Thyroid gland (tissue), 4 donors: ENCODE measurements at regions not wholly inside any gene's neighbourhood (a gene's known extent, or its start where the extent isn't known, plus 50 kb on each side); places are given as distances from the start of the nearest gene placed in this dataset.
A peak's percentile ranks its signal among the peaks of the same experiment; 100 is the strongest.

Source experiments
- DNase-seq, 2 donors: peaks; one replicate each; pipeline ENCODE4 v3.0.0-alpha.2; 2019
- H3K27ac ChIP-seq, 3 donors: fragments of 200-600 bp; sonication (generic); 1 replicate in 2 of 3; 2 replicates in 1 of 3; pipeline ENCODE4 v1.5.1; 2016 to 2019; ENCODE audit warnings: mild to moderate bottlenecking in 1 of 3, moderate library complexity in 1 of 3
- H3K27me3 ChIP-seq: fragments of 200-600 bp; sonication (generic); one replicate; pipeline ENCODE4 v1.5.1; 2019
- H3K36me3 ChIP-seq, 2 donors: fragments of 200-600 bp; sonication (generic); one replicate each; pipeline ENCODE4 v1.5.1; 2016 to 2019
- H3K4me1 ChIP-seq, 2 donors: fragments of 200-600 bp; sonication (generic); one replicate each; pipeline ENCODE4 v1.5.1; 2017 to 2019
- H3K4me3 ChIP-seq, 3 donors: fragments of 200-600 bp; sonication (generic); replicated peaks in 1 of 3; 1 replicate in 2 of 3; 2 replicates in 1 of 3; pipeline ENCODE4 v1.5.1; 2016; ENCODE audit warnings: mild to moderate bottlenecking in 1 of 3
- H3K9me3 ChIP-seq: fragments of 200-600 bp; sonication (generic); one replicate; pipeline ENCODE4 v1.5.1; 2017
- POLR2A ChIP-seq, 2 donors: fragments of 450-650 bp; IDR thresholded peaks; one replicate each; pipeline ENCODE4 v1.6.1; 2017; ENCODE audit warnings: antibody characterized with exemption in 2 of 2, mild to moderate bottlenecking in 2 of 2, moderate library complexity in 1 of 2
- WGBS, 2 donors: methylation state at CpG; one replicate each; pipeline ENCODE4 v1.1.5; 2017; 5-methylcytosine and 5-hydroxymethylcytosine counted together
- intact Hi-C: fragments of 100-400 bp; cut with DNase I; formaldehyde crosslinking; loops from one replicate; pipeline ENCODE4 v1.15.1; 2023
- TF ChIP-seq, protein P1 (sequence below), 6 experiments: fragments of 200-600 bp in 3 of 6; fragments of 450-650 bp in 3 of 6; sonication (generic) in 3 of 6; IDR thresholded peaks; one replicate each; pipeline ENCODE4 v1.5.1; 2016 to 2019; ENCODE audit warnings: antibody characterized with exemption in 6 of 6, mild to moderate bottlenecking in 2 of 6, inconsistent platforms in 1 of 6, moderate library complexity in 1 of 6

DNA sequence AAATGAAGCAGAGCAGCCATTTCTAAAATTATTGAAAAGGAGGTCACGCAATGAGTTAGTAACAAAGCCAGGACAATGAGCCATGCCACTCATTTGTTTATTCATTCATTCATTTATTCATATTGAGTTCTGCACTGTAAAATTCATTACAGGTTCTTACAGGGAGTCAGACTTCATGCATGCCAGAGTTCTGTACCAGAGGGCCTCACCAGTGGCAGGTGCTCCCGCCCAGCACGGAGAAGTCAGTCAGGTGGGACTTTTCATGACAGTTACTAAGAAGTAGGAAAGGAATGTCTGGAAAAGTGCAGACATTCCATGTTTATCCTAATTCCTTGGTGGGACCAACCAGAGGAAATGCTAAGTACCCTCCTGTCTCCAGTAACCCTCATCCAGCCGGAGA, 217.5 kb upstream of the BLID start:
- DNase-seq: peak; percentile 25 to 56
- intact Hi-C loops: no loop called here
- Histone ChIP-seq H3K4me1 (peaks cover 11 to 12% of the 10 kb centered on the region in 2 donors), H3K27me3 (no peaks in the 10 kb centered on the region), H3K27ac (no peak overlapping the region), H3K4me3 (no peak overlapping the region), H3K9me3 (no peaks in the 10 kb centered on the region), H3K36me3 (no peaks in the 10 kb centered on the region)
- 63 to 71% methylated on average over 4 of the region's 4 CpGs for WGBS, 2 donors
- TF ChIP-seq POLR2A (IDR thresholded peaks at IDR 0.05): no peak
- TF ChIP-seq, protein P1, sequence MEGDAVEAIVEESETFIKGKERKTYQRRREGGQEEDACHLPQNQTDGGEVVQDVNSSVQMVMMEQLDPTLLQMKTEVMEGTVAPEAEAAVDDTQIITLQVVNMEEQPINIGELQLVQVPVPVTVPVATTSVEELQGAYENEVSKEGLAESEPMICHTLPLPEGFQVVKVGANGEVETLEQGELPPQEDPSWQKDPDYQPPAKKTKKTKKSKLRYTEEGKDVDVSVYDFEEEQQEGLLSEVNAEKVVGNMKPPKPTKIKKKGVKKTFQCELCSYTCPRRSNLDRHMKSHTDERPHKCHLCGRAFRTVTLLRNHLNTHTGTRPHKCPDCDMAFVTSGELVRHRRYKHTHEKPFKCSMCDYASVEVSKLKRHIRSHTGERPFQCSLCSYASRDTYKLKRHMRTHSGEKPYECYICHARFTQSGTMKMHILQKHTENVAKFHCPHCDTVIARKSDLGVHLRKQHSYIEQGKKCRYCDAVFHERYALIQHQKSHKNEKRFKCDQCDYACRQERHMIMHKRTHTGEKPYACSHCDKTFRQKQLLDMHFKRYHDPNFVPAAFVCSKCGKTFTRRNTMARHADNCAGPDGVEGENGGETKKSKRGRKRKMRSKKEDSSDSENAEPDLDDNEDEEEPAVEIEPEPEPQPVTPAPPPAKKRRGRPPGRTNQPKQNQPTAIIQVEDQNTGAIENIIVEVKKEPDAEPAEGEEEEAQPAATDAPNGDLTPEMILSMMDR (IDR thresholded peaks at IDR 0.05): no peak

DNA sequence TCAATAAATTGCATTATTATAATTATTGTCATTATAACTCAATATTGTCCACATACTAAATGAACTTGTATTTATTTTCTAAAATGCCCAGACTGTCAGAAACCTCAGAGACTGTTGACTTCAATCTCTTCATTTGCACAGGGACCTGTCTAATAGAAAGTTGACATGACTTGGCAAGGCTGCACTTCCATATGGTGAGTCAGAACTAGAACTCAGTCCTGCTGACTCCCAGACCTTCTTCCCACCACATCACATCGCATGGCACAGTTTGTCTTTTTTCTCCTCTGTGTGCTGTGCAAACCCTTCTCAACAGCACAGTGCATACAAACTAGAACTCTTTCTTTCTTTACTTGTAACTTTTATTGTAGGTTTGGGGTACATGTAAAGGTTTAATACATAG, 215.1 kb upstream of the BLID start:
- no peak overlapping the region for H3K4me3 ChIP-seq
- intact Hi-C loops: no loop called here
- H3K9me3 ChIP-seq: no peaks in the 10 kb centered on the region
- peaks cover 11 to 12% of the 10 kb centered on the region in 2 donors for H3K4me1 ChIP-seq
- H3K27ac ChIP-seq: no peak overlapping the region
- TF ChIP-seq POLR2A (IDR thresholded peaks at IDR 0.05): no peak
- TF ChIP-seq, protein P1 (IDR thresholded peaks at IDR 0.05): no peak
- H3K36me3 ChIP-seq: no peaks in the 10 kb centered on the region
- DNase-seq: no peak
- WGBS, 2 donors: 84 to 97% methylated on average over 1 of the region's 1 CpG
- no peaks in the 10 kb centered on the region for H3K27me3 ChIP-seq

DNA sequence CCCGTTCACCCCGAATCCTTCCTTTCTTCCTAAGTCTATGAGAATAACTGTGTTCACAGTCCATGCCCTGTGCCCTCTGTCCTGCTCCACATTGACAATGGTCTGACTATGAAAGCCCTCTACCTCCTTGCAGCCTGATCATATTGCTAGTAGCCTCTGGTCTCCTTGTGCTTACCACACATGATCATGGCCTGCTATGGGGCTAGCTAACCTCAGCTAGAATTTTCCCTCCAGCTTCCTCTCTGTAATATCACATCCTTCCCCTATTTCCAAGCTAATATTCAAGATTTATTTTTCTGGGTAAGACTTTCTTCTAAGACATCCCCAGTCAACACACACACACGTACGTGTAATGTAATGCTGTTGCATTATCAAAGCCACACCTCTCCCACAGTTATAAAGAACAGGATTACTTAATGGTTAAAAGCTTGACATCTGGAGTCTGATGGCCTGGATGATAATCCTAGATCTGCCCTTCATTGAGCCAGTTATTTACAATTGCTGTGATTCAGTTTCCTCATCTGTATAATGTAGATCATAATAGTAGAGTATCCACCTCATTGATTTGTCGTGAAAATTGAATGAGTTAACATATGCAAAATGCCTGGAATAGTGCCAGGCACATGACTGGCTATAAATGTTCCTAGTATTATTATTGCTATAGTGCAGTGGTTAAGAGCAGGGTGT, 214.4 kb upstream of the BLID start:
- Histone ChIP-seq H3K4me1 (peaks cover 11 to 12% of the 10 kb centered on the region in 2 donors), H3K36me3 (no peaks in the 10 kb centered on the region), H3K27ac (no peak overlapping the region), H3K4me3 (no peak overlapping the region), H3K9me3 (no peaks in the 10 kb centered on the region), H3K27me3 (no peaks in the 10 kb centered on the region)
- 92 to 95% methylated on average over 5 of the region's 5 CpGs for WGBS, 2 donors
- no peak for DNase-seq
- TF ChIP-seq, protein P1 (IDR thresholded peaks at IDR 0.05): no peak
- TF ChIP-seq POLR2A (IDR thresholded peaks at IDR 0.05): no peak
- intact Hi-C loops: no loop called here

DNA sequence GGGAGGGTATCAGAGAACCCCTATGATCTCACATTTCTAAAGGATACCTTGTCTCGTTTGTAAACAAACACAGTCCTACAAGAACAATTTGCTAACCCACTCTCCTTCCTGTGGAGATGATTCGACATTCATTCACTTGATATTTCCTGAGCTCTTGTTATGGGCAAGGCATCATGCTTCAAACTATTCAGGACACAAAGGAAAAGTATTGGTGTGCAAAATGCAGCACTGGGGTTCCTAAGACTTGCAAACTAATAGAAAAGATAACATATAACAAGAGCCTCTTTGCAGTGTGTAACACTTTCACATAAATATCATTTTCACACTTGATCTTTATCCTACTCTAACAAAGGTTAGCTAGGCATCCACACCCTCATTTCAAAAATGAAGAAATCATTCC, 211.5 kb upstream of the BLID start:
- Histone ChIP-seq H3K27ac (no peak overlapping the region), H3K9me3 (no peaks in the 10 kb centered on the region), H3K4me3 (no peak overlapping the region), H3K4me1 (no peaks in the 10 kb centered on the region), H3K27me3 (no peaks in the 10 kb centered on the region), H3K36me3 (no peaks in the 10 kb centered on the region)
- intact Hi-C loops: no loop called here
- no peak for DNase-seq
- WGBS, 2 donors: 60 to 64% methylated on average over 2 of the region's 2 CpGs
- no peak for TF ChIP-seq POLR2A (IDR thresholded peaks at IDR 0.05)
- TF ChIP-seq, protein P1 (IDR thresholded peaks at IDR 0.05): no peak

- TF ChIP-seq, protein P1 (IDR thresholded peaks at IDR 0.05): no peak
- TF ChIP-seq POLR2A (IDR thresholded peaks at IDR 0.05): no peak
- Histone ChIP-seq H3K4me1 (no peaks in the 10 kb centered on the region), H3K9me3 (no peaks in the 10 kb centered on the region), H3K4me3 (no peak overlapping the region), H3K27ac (no peak overlapping the region), H3K36me3 (no peaks in the 10 kb centered on the region), H3K27me3 (no peaks in the 10 kb centered on the region)
- intact Hi-C loops: no loop called here
- no peak for DNase-seq
- WGBS, 2 donors: 77 to 84% methylated on average over 7 of the region's 7 CpGs
These were observed 207.9 kb upstream of the BLID start for GRCh38 chr11:122323754-122324421.
